Vagina (tissue), 2 donors: ENCODE measurements at regions not wholly inside any gene's neighbourhood (a gene's known extent, or its start where the extent isn't known, plus 50 kb on each side); places are given as distances from the start of the nearest gene placed in this dataset.

Source experiments
- DNase-seq, 2 donors: peaks; one replicate each; pipeline ENCODE4 v3.0.0-alpha.2; 2017; ENCODE audit errors: extremely low spot score in 2 of 2
- H3K27ac ChIP-seq: fragments of 200-600 bp; sonication (generic); one replicate; pipeline ENCODE4 v1.5.1; 2019
- H3K27me3 ChIP-seq: fragments of 200-600 bp; sonication (generic); one replicate; pipeline ENCODE4 v1.5.1; 2019
- H3K36me3 ChIP-seq, 2 donors: fragments of 200-600 bp; sonication (generic); one replicate each; pipeline ENCODE4 v1.5.1; 2017 to 2019
- H3K4me1 ChIP-seq: fragments of 200-600 bp; sonication (generic); one replicate; pipeline ENCODE4 v1.5.1; 2019
- H3K4me3 ChIP-seq, 2 donors: fragments of 200-600 bp; sonication (generic); 1 replicate in 1 of 2; 2 replicates in 1 of 2; pipeline ENCODE4 v1.5.1; 2016 to 2019
- H3K9me3 ChIP-seq: fragments of 200-600 bp; sonication (generic); one replicate; pipeline ENCODE4 v1.5.1; 2019
- POLR2A ChIP-seq, 2 donors: fragments of 450-650 bp; IDR thresholded peaks; one replicate each; pipeline ENCODE4 v1.6.1; 2017; ENCODE audit warnings: antibody characterized with exemption in 2 of 2, mild to moderate bottlenecking in 2 of 2, moderate library complexity in 2 of 2
- POLR2AphosphoS5 ChIP-seq, 2 donors: sonication (generic); formaldehyde crosslinking; IDR thresholded peaks; one replicate each; pipeline ENCODE4 v1.9.0; 2017; ENCODE audit warnings: antibody characterized with exemption in 2 of 2, mild to moderate bottlenecking in 2 of 2, low read depth in 1 of 2; ENCODE audit not compliant: insufficient read depth in 1 of 2
- intact Hi-C: fragments of 100-400 bp; cut with DNase I; formaldehyde crosslinking; loops from one replicate; pipeline ENCODE4 v1.15.1; 2023
- TF ChIP-seq, protein P1 (sequence below), 3 experiments: fragments of 450-650 bp in 2 of 3; fragments of 200-600 bp in 1 of 3; sonication (generic) in 1 of 3; IDR thresholded peaks; one replicate each; pipeline ENCODE4 v1.5.1; 2017 to 2019; ENCODE audit warnings: antibody characterized with exemption in 3 of 3, mild to moderate bottlenecking in 2 of 3, moderate library complexity in 2 of 3

DNA sequence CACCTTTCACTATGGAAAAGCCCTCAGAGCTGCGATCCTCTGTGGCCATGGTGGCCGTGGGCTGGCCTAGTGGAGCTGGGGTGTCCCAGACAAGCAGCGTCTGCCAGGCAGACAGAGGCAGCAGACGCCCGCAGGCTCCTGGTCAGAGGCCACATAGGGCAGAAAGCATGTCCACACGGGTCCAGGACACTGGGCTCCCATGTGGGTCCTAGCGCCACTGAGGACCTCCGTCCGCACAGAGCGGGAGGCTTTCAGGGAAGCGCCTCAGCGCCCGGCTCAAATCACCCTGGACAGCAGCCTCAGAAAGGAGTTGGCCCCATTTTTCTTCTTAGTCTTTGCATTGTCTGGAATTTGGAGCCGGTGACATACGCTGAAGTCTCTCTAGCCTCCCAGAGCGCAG lies 389.7 kb downstream of the BRD1 start:
- no peaks in the 10 kb centered on the region for H3K4me1 ChIP-seq
- intact Hi-C loops, result no loop called here
- H3K27ac ChIP-seq, result no peak overlapping the region
- no peak overlapping the region for H3K4me3 ChIP-seq
- H3K36me3 ChIP-seq, result no peaks in the 10 kb centered on the region
- no peak for DNase-seq
- H3K27me3 ChIP-seq, result no peaks in the 10 kb centered on the region
- no peaks in the 10 kb centered on the region for H3K9me3 ChIP-seq
- TF ChIP-seq POLR2AphosphoS5 (IDR thresholded peaks at IDR 0.05; ENCODE audit: insufficient read depth in 1 of 2, low read depth in 1 of 2), result no peak
- TF ChIP-seq POLR2A (IDR thresholded peaks at IDR 0.05), result no peak
- TF ChIP-seq, protein P1, sequence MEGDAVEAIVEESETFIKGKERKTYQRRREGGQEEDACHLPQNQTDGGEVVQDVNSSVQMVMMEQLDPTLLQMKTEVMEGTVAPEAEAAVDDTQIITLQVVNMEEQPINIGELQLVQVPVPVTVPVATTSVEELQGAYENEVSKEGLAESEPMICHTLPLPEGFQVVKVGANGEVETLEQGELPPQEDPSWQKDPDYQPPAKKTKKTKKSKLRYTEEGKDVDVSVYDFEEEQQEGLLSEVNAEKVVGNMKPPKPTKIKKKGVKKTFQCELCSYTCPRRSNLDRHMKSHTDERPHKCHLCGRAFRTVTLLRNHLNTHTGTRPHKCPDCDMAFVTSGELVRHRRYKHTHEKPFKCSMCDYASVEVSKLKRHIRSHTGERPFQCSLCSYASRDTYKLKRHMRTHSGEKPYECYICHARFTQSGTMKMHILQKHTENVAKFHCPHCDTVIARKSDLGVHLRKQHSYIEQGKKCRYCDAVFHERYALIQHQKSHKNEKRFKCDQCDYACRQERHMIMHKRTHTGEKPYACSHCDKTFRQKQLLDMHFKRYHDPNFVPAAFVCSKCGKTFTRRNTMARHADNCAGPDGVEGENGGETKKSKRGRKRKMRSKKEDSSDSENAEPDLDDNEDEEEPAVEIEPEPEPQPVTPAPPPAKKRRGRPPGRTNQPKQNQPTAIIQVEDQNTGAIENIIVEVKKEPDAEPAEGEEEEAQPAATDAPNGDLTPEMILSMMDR (IDR thresholded peaks at IDR 0.05), result no peak

DNA sequence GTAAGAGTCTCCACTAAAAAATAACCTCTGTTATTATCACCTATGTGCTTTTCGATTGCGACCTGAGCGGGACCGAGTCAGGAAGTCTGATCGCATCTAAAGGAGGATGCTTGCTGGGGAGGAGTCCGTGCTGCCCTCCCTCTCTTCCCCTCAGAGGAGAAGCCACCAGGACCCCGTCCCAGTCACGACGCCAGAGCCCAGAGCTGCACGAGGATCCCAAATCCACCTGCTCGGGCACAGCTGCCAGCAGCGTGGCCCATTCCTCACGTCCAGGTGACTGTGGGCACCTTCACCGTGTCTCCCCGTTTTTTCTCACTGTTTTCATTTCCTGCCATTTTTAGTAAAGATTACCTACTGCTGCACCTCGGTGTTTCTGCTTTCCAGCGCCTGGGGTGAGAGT lies 390.3 kb downstream of the BRD1 start:
- no peaks in the 10 kb centered on the region for H3K9me3 ChIP-seq
- no peaks in the 10 kb centered on the region for H3K4me1 ChIP-seq
- intact Hi-C loops, result no loop called here
- TF ChIP-seq POLR2AphosphoS5 (IDR thresholded peaks at IDR 0.05; ENCODE audit: insufficient read depth in 1 of 2, low read depth in 1 of 2), result no peak
- TF ChIP-seq POLR2A (IDR thresholded peaks at IDR 0.05), result no peak
- TF ChIP-seq, protein P1 (IDR thresholded peaks at IDR 0.05), result no peak
- no peak for DNase-seq
- no peak overlapping the region for H3K4me3 ChIP-seq
- H3K27me3 ChIP-seq, result no peaks in the 10 kb centered on the region
- no peaks in the 10 kb centered on the region for H3K36me3 ChIP-seq
- H3K27ac ChIP-seq, result no peak overlapping the region

DNA sequence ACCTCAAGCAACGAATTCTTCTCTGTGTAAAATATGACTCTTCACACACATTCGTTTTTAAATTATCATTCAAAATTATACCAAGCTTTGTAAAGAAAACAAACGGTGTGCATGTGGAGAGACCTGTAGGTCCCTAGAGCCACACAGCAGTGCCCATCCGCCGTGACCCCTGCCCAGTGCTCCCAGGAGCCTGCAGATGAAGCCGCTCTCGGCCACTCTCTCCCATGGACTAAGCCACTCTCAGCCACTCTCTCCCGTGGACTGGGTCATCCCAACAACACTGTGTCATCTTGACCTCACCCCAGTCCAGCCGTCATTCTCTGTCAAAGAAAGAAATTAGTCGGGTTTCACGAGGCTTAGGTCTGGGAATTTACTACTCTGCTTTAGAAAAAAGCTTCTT lies 391.6 kb downstream of the BRD1 start:
- no peaks in the 10 kb centered on the region for H3K9me3 ChIP-seq
- H3K36me3 ChIP-seq, result no peaks in the 10 kb centered on the region
- no peak for DNase-seq
- TF ChIP-seq POLR2A (IDR thresholded peaks at IDR 0.05), result no peak
- TF ChIP-seq POLR2AphosphoS5 (IDR thresholded peaks at IDR 0.05; ENCODE audit: insufficient read depth in 1 of 2, low read depth in 1 of 2), result no peak
- TF ChIP-seq, protein P1 (IDR thresholded peaks at IDR 0.05), result no peak
- no peak overlapping the region for H3K27ac ChIP-seq
- H3K4me3 ChIP-seq, result no peak overlapping the region
- H3K27me3 ChIP-seq, result no peaks in the 10 kb centered on the region
- intact Hi-C loops, result no loop called here
- H3K4me1 ChIP-seq, result no peaks in the 10 kb centered on the region

DNA sequence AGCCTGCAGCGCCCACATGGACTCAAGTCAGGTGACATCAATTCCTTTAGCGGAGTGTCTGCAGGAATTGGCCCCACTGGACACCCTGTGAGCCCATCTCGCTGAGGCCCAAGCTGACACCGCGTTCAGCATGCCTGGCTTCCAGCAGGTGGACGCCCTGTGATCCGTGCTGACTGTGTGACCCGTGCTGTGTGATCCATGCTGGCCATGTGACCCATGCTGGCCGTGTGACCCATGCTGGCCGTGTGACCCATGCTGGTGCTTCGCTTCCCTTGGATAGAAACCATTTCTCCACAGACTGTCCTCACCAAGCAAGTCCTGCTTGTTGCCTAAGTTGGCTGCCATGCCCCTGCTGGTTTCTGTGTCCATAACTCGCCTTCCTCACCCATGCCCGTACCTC lies 392.1 kb downstream of the BRD1 start:
- H3K36me3 ChIP-seq, result no peaks in the 10 kb centered on the region
- no peak overlapping the region for H3K4me3 ChIP-seq
- intact Hi-C loops, result no loop called here
- TF ChIP-seq POLR2A (IDR thresholded peaks at IDR 0.05), result no peak
- TF ChIP-seq POLR2AphosphoS5 (IDR thresholded peaks at IDR 0.05; ENCODE audit: insufficient read depth in 1 of 2, low read depth in 1 of 2), result no peak
- TF ChIP-seq, protein P1 (IDR thresholded peaks at IDR 0.05), result no peak
- H3K4me1 ChIP-seq, result no peaks in the 10 kb centered on the region
- no peaks in the 10 kb centered on the region for H3K27me3 ChIP-seq
- no peaks in the 10 kb centered on the region for H3K9me3 ChIP-seq
- no peak overlapping the region for H3K27ac ChIP-seq
- DNase-seq, result no peak

DNA sequence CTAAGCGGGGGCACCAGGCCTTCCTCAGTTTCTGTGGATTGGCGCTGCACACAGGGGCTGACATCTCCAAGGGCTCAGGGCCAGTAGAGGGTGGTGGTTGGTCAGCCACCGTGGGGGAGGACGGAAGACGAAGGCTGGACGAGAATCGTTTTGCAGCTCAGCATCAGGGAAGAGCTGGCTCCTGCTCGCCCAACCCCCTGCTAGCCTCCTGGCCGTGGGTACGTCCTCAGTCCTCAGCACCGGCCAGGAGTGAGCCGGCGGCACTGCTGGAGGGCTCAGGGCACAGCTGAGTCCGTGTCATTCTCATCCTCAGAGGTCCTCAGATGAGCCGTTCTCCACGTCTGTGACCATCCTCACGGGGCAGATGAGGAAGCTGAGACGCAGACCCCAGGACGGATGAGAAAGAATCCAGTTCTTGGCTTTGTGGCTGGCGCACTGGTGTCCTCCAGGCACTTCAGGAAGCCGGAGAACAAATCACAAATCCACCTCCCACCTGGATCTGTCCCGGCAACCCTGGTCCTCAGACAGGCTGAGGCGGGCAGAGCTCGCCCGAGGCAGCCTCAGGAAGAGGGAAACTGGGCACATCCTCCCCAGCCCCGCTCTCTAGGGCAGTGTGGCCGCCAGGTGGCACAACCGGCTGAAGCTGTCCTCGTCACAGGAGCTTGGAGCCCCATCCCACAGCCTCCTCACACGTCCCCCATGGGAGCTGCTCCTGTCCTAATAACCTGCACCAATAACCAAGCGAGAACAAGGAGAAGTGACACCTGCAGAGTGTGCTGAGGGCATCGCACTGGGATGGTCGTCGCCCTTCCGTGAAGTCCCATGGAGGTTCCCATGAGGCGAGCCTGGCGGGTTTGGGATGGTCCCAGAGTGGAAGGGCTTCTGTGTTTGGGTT lies 393.7 kb downstream of the BRD1 start:
- H3K27ac ChIP-seq, result no peak overlapping the region
- no peak overlapping the region for H3K4me3 ChIP-seq
- intact Hi-C loops, result no loop called here
- TF ChIP-seq POLR2A (IDR thresholded peaks at IDR 0.05), result no peak
- TF ChIP-seq, protein P1 (IDR thresholded peaks at IDR 0.05), result no peak
- TF ChIP-seq POLR2AphosphoS5 (IDR thresholded peaks at IDR 0.05; ENCODE audit: insufficient read depth in 1 of 2, low read depth in 1 of 2), result no peak
- H3K27me3 ChIP-seq, result no peaks in the 10 kb centered on the region
- peak in 1 of 2 donors; percentile 85 for DNase-seq
- no peaks in the 10 kb centered on the region for H3K9me3 ChIP-seq
- H3K36me3 ChIP-seq, result no peaks in the 10 kb centered on the region
- H3K4me1 ChIP-seq, result no peaks in the 10 kb centered on the region
